ENCODE measurements at regions not wholly inside any gene's neighbourhood (a gene's known extent, or its start where the extent isn't known, plus 50 kb on each side); places are given as distances from the start of the nearest gene placed in this dataset.

DNA sequence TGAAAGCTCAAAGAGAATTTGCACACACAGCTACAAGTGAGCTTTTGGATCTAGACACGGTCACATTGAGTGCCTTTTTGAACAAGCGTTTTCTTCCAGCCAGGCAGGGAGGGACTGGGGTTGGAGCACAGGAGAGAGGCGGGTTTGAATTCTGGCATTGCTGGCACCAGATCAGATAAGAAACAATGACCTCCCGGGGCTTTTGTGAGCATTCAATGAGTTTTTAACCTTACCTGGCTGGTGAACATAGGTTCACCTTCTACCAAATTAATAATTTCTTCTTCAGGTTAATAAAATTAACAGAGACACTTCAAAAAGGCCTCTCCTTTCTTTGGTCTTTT is 312.9 kb upstream of the MSX2 start:
- DNase-seq (ENCODE audit: low read depth): no peak

DNA sequence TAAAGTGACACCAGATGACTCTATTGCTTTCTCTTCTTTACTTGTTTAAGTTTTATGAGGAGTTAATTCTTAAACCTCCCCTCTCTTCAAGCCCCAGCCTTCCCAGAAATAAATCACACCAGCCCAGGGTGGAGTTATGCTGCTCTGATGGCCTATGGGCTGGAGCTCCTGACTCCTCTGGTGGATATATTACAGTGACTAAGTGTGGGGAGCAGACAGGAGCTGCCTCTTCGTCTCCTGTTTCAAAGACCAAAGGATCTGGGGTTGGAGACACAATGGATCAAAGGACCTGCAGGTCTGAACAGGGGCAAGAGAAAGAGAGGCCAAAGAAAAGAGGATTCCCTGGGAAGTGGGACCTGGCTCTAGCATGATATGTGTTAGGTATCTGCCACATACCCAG is 312.0 kb upstream of the MSX2 start:
- no peak for DNase-seq (ENCODE audit: low read depth)

DNA sequence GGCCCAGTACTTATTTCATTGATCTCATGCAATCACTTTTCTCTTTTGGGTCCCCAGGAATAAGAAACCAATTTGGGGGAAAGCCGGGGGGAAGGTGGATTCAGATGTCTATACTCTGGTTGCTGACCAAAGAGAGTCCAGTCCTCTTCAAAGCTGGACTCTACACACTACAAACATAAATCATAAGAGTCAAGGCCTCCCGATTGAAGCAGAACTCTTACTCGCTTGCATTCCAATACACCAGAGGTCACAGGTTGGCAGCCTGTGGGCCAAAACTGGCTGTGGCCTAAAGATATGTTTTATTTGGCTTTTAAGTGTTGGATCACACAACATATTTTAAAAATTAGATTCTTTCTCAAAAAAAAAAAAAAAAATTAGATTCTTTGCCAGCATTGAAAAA is 311.4 kb upstream of the MSX2 start:
- no peak for DNase-seq (ENCODE audit: low read depth)

DNA sequence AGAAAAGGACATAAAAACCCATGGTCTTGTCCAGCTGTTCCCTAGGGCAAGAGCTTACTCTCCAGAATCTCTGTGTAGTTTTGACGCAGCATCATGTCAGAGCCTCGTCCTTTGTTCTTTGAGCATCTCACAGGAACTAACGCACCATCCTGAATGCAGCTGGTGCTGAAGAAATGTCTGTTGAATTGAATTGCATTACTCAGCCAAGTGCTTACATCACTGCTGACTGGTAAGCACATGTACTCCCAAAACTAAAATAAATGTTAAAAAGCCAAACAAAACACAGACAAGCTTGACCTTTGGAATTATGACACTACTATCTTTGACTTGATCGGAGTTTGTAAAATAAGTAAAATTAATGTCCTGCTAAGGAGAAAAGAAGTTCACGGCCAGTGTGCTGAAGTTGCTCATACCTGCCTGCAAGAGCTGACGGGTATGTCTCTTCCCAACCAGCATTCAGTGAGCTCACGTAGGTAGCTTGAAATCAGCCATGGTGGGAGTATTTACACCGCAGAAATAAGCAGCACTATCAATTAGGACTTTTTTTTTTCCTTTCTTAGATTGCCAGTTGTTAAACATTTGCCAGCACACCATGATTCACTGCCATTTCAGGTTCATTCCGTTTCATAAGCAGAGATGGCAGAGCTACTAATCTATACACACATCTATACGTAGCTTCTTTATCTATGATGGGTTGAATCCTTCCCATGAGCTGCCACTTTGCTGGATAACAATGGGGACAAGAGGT is 310.6 kb upstream of the MSX2 start:
- DNase-seq (ENCODE audit: low read depth): peak; percentile 15

DNA sequence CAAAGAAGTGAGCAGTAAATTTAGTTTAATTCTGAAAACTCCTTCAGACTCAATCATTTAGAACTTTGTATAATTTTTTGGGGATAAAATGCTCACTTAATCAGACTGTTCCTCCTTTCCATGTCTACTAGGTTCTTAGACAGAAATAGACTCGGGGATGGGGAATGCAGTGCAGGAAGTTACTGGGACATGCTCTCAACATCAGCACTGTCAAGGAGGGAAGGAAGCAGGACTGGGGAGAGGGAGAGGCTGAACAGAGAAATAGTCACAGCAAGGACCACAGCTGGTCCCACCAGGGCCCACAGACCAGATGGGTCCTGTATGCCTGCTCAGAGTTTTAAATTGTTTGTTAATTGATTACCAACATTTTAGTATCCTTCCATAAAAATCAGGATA is 310.1 kb upstream of the MSX2 start:
- DNase-seq (ENCODE audit: low read depth): no peak

DNA sequence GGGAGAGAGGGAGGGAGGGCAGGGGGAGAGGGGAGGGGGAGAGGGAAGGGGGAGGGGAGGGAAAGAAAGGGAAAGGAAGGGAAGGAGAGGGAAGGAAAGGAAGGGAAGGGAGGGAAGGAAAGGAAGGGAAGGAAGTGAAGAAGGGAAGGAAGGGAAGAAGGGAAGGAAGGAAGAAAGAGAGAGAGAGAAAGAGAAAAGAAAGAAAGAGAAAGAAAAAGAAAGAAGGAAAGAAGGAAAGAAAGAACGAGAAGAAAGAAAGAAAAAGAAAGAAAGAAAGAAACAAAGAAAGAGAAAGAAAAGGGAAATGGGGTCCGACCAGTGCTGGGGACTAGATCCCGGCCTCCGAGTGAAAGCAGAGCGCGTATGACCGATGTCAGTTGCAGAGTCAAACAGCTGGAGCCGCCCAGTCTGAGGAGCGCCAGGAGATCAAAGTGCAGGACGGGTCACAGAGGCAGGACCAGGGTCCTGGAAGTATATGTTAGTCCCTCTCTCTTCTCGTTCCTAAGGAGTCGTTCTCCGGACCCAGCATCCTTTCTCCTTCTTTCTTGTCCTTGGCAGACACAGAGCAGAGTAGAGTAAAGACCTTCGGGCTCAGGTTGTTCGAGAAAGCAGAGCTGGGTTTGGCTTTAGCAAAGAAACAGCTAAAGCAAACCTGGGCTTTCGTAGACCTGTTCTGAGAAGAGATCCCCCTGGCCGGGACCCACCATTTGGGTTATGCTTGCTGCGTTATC is 305.4 kb upstream of the MSX2 start:
- no peak for DNase-seq (ENCODE audit: low read depth)

DNA sequence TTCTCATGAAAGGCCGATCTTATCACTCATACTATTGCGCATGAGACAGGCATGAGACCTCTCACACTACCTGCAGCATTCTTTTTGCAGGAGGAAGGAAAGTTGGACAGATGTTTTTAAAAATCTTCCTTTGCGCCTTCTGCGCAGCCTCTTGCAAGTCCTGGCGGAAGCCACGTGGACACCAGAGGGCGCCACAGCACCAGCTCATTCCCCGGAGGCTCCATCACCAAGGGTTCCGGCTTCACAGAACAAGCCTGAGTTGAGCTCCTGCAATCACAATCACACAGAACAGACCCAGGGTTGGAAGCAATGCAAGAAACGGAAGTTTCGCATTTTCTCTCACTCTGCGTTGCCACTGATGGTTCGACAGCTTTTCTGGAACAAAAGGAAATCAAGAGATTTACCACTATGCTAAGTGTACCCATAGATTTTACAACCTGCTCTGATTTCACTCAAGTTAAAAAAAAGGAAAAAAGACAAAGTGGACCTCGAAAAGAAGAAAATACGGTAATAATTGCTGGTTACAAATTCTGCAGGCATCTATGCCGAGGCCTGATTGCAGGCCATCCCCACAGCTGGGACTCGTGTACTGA is 304.7 kb upstream of the MSX2 start:
- peak; percentile 89 for DNase-seq (ENCODE audit: low read depth)

DNA sequence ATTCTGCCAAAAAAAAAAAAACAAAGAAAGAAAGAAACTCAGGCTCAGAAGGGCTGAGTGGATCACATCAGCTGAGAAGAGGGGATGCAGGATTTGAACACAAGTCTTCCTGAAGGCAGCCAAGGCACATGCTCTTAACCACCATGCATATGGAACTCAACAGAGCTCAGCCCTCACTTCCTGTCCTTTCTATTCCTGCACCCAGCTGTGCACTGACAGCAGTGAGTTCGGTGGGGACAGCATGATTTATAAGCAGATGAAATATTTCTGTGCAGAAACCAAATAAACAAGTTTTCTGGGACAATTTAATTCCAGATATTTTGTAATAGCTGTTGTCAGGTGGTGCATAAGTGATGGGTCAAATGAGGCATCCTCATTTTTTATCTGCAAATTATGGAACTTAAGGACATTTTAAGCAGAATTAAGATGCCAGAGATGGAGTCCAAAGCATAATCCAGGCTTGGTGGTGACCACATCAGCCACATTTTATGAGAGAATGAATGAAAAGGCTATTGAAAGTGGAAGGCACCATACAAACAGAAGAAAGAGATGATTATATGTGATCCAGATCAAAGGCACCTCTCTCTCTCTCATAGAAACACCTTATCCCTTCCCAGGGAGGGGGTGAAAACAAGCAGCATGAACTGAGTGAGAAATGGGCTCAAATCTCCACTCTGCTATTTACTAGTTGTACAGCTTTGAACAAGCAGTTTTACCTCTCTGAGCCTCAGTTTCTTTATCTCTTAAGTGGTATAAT is 303.6 kb upstream of the MSX2 start:
- DNase-seq (ENCODE audit: low read depth): no peak

DNA sequence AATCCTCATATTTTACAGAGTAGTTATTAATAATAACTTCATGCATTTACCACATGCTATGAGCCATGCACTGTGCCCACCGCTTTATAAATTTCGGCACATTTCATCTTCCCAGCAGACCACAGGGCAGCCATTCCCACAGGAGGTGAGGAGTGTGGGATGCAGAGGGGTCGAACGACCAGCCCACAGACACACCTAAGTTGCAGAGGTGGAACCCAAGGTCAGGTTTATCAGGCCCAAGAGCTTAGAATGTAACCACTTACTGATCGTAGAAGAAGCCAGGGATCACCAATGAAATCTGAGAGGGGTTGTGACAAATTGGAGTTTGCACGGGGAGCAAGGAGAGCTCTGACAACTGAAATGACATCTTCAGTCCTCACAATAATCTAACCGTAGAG is 303.0 kb upstream of the MSX2 start:
- no peak for DNase-seq (ENCODE audit: low read depth)

DNA sequence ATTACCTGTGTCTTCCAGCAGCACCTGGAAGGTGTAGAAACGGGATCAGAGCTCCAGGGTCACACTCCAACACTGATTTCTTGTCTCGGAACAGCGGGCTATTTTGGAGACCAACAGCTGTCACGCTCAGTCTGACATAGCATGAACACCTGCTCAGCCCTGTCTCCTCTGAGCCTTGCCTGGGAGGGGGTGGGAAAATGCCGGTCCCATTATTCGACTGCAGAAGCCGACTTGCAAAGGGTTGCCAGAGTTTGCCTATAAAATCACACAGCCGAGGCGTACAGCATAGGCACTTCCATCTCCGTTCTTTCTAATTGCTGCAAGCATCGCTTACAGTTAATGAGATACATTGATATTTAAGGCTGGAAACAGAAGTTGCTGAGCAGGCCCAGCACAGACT is 300.8 kb upstream of the MSX2 start:
- no peak for DNase-seq (ENCODE audit: low read depth)

DNA sequence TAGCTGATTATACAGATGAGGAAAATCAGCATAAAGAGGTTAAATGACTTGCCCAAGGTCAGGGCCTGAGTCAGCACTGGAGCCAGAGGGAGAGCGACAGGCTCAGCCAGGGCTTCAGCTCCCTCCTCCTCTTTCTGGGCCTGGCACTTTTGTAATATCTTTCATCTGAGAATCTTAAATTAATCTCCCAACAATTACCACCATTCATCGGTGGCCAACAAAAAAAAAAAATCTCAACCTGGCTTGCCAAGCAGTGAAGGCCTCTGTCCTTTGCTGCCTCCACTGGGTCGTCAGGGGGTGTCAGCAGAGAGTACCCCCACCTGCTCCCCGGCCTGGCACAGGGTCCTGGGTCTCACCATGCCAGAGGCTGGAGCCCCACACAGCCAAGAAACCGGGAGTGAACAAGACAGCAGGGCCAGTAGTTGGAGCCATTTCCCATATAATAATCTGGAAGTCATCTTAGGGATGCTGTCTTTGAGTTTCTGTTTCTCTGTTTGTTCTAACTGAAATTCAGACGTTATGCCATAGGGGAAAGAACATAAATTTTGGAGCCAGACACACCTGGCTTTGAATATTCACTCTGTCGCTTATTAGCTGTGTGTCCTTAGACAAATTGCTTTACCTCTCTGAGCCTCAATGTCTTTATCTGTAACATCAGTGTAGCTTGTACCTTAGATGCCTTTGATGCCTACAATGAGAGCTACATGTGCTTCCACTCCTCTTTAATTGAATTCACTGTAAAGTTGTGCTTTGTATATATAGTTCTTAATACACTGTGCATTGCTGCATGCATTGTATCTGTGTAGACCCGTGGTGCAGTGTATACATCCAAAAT is 299.9 kb upstream of the MSX2 start:
- no peak for DNase-seq (ENCODE audit: low read depth)

DNA sequence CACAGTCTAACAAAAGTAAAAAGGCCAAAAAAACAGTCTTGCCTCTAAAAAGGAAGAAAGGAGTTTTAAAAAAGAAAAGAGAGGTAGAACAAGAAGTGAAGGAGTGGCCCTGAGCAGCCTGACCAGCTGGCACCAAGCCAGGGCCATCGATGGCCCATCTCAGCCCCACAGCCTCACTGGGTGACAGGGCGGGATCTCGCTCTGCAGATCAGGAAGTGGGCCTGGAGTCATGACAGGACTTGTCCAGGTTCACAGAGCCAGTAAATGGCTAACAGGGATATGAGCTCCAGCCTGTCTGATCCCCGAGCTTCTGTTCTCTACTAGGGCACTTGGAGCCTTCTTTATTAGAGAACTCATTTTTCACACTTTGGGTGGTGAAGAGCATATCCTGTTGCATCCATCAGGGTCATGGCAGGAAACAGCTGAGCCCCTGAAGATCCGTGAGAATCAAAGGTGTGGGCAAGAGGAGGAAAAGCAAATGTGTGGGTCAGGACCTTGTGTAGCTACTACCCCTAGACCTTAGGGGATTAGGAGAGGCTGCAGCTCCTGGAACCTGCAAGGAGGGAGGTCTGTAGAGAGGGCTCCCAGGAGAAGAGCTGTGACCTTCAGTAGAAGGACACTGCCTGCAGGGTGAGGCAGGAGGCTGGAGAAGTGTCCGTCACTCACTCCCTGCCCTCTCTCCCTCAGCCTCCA is 299.0 kb upstream of the MSX2 start:
- no peak for DNase-seq (ENCODE audit: low read depth)

DNA sequence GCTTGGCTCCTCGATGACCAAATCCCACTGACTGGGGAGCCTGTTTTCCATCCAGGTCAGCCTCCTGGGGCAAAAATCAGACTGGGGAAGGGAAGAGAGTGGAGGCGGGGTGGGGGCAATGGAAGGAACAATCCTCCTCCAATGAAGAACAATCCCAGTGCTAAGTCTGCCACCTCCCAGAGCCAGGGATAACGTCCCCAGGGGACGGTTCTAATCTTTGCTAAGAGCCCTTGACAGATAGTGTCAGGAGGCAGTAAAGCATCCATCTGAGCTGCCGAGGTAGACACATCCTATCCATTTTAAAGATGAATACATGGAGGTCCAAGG is 298.5 kb upstream of the MSX2 start:
- no peak for DNase-seq (ENCODE audit: low read depth)

DNA sequence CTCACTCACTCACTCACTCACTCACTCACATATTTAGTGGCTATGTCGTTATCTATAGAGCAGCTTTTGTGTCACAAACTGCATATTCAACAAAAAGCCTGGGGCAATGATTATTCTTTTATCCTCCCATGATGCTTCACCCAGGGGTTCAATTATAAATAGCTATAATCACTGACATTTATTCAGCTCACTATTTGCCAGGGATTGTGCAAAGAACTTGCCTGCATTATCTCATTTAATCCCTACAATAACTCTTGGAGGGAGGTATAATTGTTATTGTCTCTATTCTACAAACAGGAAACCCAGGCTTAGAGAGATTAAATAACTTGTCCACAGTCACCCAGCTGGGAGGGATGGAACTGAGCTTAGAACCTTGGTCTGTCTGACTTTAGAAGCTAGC is 298.0 kb upstream of the MSX2 start:
- DNase-seq (ENCODE audit: low read depth): no peak

DNA sequence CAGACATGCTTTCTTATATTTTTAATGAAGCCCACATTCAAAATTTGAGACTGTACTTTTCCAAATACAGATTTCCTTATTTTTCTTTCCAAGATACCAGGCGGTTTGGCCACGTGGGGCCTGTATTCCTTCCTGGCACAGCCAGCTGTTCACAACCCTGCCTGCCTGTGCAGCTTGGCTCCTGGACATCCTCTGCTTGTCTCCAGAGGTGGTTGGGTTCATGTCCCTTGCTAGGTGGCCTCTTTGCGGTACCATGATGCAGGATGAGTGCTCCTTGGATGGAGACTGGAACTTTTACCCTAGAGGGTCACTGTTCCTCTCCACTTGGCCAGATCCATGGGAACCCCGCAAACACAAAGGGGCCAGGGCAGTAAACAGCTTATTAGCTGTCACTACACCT is 297.5 kb upstream of the MSX2 start:
- DNase-seq (ENCODE audit: low read depth): no peak

DNA sequence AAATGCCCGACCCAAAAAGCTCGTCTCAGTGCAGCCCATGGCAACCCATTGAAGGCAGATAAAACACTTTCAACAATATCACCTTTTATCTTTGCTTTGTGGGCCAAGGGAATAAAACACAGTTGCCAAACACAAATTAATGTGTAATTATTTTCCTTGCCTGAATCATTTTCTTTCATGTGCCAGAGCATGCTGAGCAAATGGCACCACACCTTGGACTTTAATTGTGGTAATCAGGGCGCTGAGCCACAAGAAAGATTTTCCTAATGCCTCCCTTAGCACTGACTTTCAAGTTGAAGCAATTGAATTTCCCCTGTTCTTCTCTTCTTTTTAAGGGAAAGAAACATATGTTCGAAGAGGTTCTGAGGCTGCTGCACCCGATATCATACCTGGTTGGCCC is 297.1 kb upstream of the MSX2 start:
- DNase-seq (ENCODE audit: low read depth): no peak

DNA sequence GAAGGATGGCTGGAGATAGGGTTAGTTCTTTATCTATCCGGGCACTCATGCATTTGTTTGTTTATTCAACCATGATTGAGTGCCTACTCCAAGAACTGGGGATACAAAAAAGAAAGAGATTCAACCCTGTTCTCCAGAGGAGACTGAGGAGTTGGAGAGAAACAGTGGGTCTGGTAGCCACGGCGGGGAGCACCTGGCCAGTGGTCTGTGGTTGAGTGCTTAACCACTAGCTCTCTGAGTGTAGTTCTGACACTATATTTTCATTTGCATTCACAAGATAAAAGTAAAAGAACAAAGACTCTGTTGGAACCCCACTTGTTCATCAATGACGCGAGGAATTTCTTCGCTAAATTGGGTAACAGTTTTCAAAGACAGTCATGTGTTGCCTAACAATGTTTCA is 295.5 kb upstream of the MSX2 start:
- DNase-seq (ENCODE audit: low read depth): no peak

DNA sequence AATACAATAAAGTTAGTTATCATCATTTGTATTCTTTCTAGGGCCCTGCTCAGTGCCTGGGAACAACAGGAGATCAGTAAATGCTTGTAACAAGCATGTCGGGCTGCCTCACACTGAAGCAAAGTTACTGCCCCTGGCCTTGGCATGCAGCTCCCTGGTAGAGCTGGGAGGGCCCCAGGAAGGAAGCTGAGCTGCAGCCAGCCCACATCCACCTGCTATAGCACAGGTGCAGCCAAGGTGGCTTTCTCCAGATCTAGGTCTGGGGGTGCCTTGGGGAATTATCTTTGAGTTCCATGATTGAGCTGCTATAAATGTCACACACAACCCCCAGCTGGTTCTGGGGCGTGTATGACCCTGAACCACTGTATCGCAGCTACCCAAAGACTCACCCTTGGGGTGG is 293.4 kb upstream of the MSX2 start:
- no peak for DNase-seq (ENCODE audit: low read depth)

DNA sequence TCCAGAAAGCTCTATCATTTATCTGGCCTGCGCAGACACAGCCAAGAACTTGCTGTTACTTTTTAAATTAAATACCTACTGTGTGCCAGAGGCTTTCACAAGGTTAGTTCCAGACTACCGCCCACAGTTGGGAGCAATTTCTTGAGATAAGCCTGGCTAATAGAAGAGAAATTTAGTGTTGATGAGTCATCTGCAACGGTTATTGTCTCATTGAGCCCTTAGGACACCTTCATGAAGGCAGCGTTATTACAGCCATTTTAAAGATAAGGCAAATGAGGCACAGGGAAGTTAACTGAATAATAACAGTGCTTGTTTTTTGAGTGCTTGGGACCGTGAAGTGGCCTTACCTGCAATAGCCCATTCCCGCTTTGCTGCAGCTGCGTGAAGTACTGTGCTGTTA is 292.9 kb upstream of the MSX2 start:
- DNase-seq (ENCODE audit: low read depth): no peak

DNA sequence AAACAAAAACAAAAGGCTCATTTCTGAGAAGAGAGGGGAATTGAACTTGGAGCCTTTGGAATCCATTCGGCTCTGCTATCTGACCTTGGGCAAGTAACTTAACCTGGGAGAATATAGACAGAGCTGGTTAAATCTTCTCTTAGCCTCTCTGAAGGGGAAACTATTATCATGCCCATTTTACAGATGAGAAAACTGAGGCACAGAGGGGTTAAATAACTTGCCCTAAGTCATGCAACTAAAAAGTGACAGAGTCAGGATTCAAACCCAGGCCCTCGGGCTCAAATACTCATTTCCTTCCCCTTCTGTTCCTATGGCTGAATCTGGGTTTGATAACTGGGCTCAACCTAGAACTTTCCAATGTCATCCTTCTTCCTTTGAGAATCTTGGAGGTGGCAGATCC is 291.3 kb upstream of the MSX2 start:
- DNase-seq (ENCODE audit: low read depth): no peak

DNA sequence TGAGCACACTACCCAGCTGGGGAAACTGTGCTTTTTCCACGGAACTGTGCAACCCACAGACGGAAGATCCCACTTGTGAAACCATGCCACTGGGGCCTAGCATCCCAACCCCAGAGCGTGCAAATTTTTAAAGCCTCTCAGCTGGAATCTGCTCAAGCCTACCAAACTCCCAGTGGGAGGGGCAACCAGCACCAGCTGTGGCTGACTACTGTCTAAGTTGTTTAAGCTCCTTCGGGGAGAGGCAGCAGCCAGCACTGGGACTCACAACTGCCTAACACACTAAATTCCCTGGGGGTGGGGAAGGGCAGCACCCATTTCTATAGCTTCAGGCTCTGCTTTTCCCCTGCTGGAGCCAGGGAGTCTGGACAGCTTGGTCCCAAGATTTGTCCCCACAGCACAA is 287.6 kb upstream of the MSX2 start:
- DNase-seq (ENCODE audit: low read depth): no peak
